Panc1 (cell line): ENCODE measurements at regions not wholly inside any gene's neighbourhood (a gene's known extent, or its start where the extent isn't known, plus 50 kb on each side); places are given as distances from the start of the nearest gene placed in this dataset.

ENCODE experiments used
- POLR2AphosphoS5 ChIP-seq: IDR thresholded peaks from 2 replicates; pipeline ENCODE4 v1.6.1; 2012; ENCODE audit warnings: mild to moderate bottlenecking, low read depth, low read length, moderate library complexity
- REST ChIP-seq, 2 experiments: IDR thresholded peaks; 2 replicates each; pipeline ENCODE4 v1.6.1; 2011 to 2012; ENCODE audit warnings: low read depth in 2 of 2, control low read depth in 1 of 2, low read length in 1 of 2, mild to moderate bottlenecking in 1 of 2, moderate library complexity in 1 of 2; ENCODE audit not compliant: insufficient read depth in 1 of 2
- TF ChIP-seq, protein P1 (sequence below): fragments of 450-650 bp; IDR thresholded peaks from 2 replicates; pipeline ENCODE4 v1.5.1; 2017; ENCODE audit warnings: mild to moderate bottlenecking

GRCh38 chr2:183803596-183803995 lies 679.4 kb downstream of the NUP35 start:
- TF ChIP-seq, protein P1, sequence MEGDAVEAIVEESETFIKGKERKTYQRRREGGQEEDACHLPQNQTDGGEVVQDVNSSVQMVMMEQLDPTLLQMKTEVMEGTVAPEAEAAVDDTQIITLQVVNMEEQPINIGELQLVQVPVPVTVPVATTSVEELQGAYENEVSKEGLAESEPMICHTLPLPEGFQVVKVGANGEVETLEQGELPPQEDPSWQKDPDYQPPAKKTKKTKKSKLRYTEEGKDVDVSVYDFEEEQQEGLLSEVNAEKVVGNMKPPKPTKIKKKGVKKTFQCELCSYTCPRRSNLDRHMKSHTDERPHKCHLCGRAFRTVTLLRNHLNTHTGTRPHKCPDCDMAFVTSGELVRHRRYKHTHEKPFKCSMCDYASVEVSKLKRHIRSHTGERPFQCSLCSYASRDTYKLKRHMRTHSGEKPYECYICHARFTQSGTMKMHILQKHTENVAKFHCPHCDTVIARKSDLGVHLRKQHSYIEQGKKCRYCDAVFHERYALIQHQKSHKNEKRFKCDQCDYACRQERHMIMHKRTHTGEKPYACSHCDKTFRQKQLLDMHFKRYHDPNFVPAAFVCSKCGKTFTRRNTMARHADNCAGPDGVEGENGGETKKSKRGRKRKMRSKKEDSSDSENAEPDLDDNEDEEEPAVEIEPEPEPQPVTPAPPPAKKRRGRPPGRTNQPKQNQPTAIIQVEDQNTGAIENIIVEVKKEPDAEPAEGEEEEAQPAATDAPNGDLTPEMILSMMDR: no peak
- TF ChIP-seq POLR2AphosphoS5: no peak
- TF ChIP-seq REST (IDR thresholded peaks at IDR 0.05; ENCODE audit: insufficient read depth in 1 of 2, low read depth in 2 of 2, low read length in 1 of 2): no peak
